DOHH2 (cell line): ENCODE measurements at regions not wholly inside any gene's neighbourhood (a gene's known extent, or its start where the extent isn't known, plus 50 kb on each side); places are given as distances from the start of the nearest gene placed in this dataset.

Experiments used
- H3F3A ChIP-seq: fragments of 200-600 bp; sonication (generic), shearing (Covaris generic); 2 replicates; pipeline ENCODE4 v1.6.0; 2016; ENCODE audit warnings: antibody characterized with exemption, mild to moderate bottlenecking; ENCODE audit not compliant: control insufficient read depth, insufficient read depth
- H3K27ac ChIP-seq: fragments of 200-600 bp; sonication (generic); 2 replicates; pipeline ENCODE4 v1.5.1; 2014; ENCODE audit warnings: low read depth, mild to moderate bottlenecking, low read length, moderate library complexity
- H3K27me3 ChIP-seq: fragments of 200-600 bp; sonication (generic); 2 replicates; pipeline ENCODE4 v1.6.1; 2014; ENCODE audit warnings: mild to moderate bottlenecking, low read length, mixed read lengths; ENCODE audit not compliant: control insufficient read depth
- H3K36me3 ChIP-seq: fragments of 200-600 bp; sonication (generic); 2 replicates; pipeline ENCODE4 v1.6.1; 2014; ENCODE audit warnings: mild to moderate bottlenecking, low read length, moderate library complexity, mixed read lengths; ENCODE audit not compliant: control insufficient read depth
- H3K4me1 ChIP-seq: fragments of 200-600 bp; sonication (generic); 2 replicates; pipeline ENCODE4 v1.6.1; 2014; ENCODE audit warnings: mild to moderate bottlenecking, low read length, mixed read lengths; ENCODE audit not compliant: control insufficient read depth
- H3K4me2 ChIP-seq: fragments of 200-600 bp; sonication (generic); 2 replicates; pipeline ENCODE4 v1.6.0; 2014; ENCODE audit warnings: mild to moderate bottlenecking, low read length, moderate library complexity
- H3K4me3 ChIP-seq: fragments of 200-600 bp; sonication (generic); 2 replicates; pipeline ENCODE4 v1.5.1; 2014; ENCODE audit warnings: mild to moderate bottlenecking, low read length, mixed read lengths
- H3K79me2 ChIP-seq: fragments of 200-600 bp; sonication (generic); 2 replicates; pipeline ENCODE4 v1.6.1; 2014; ENCODE audit warnings: mild to moderate bottlenecking, low read length, mixed read lengths; ENCODE audit not compliant: control insufficient read depth
- H3K9me2 ChIP-seq: fragments of 200-600 bp; sonication (generic); replicated peaks from 2 replicates; pipeline ENCODE4 v1.6.1; 2014; ENCODE audit warnings: mild to moderate bottlenecking, low read length, mixed read lengths; ENCODE audit not compliant: control insufficient read depth
- H3K9me3 ChIP-seq: fragments of 200-600 bp; sonication (generic); 2 replicates; pipeline ENCODE4 v1.6.1; 2014; ENCODE audit warnings: antibody characterized with exemption, low read length, mixed read lengths; ENCODE audit not compliant: control insufficient read depth, insufficient read depth
- H4K20me1 ChIP-seq: fragments of 200-600 bp; sonication (generic); 2 replicates; pipeline ENCODE4 v1.6.0; 2014; ENCODE audit warnings: low read depth, mild to moderate bottlenecking, antibody characterized with exemption, low read length, moderate library complexity; ENCODE audit not compliant: control insufficient read depth, insufficient read depth
- CTCF ChIP-seq: fragments of 200-600 bp; sonication (generic); IDR thresholded peaks from one replicate; pipeline ENCODE4 v1.5.1; 2014; ENCODE audit warnings: antibody characterized with exemption, mild to moderate bottlenecking, low read depth, low read length; ENCODE audit not compliant: poor library complexity, severe bottlenecking
- EZH2phosphoT487 ChIP-seq: fragments of 200-600 bp; sonication (generic); IDR thresholded peaks from 2 replicates; pipeline ENCODE4 v1.6.1; 2017; ENCODE audit warnings: borderline replicate concordance, mild to moderate bottlenecking, antibody characterized with exemption, low read length, moderate library complexity, mixed read lengths

DNA sequence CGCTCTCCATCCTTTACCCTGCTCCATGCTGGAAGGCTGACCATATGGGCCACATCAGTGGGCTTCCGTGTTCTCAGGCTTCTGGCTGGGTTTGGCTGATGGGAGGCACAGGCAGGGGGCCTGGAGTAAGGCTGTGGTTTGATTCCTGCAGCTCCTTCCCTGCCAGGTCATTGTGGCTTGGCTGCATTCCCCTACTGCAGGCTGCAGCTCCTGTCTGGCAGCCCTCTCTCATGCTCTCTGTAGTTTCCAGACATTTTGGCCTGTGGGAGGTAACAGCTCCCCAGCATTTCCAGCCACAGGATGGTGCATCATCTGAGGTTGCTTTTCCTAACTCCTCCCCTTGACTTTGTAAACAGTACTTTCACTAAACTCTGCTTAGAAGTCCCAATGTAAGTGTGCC, 102.0 kb upstream of the PTPN3 start:
- Histone ChIP-seq H4K20me1 (no peaks in the 10 kb centered on the region), H3K4me1 (no peaks in the 10 kb centered on the region), H3K4me2 (no peak overlapping the region), H3K27me3 (0 out of 2 replicates have a peak, but pooled peaks cover 6% of the 10 kb centered on the region), H3K27ac (no peak overlapping the region), H3K9me2 (no peaks in the 10 kb centered on the region), H3K36me3 (no peaks in the 10 kb centered on the region), H3F3A (no peaks in the 10 kb centered on the region), H3K4me3 (no peak overlapping the region), H3K9me3 (no peaks in the 10 kb centered on the region), H3K79me2 (no peaks in the 10 kb centered on the region)
- TF ChIP-seq CTCF (no peak), EZH2phosphoT487 (no peak)

DNA sequence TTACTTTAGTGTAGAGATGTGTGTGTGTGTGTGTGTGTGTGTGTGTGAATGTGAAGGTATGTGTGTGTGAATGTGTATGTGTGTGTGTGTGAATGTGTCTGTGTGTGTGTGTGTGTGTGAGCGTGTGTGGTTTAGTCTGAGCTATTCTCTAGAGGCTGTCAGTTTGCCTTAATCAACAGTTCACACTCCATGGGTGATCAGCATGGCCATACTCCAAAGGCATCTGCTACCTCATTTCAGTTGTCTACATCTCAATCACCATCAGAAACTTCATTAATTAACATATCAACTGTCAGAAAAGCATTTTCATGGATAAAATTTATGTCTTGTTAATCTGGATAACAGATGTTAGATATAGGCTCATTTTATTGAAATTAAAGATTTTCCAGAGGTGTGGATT, 103.1 kb upstream of the PTPN3 start:
- Histone ChIP-seq H4K20me1 (no peaks in the 10 kb centered on the region), H3K27me3 (0 out of 2 replicates have a peak, but pooled peaks cover 6% of the 10 kb centered on the region), H3K79me2 (no peaks in the 10 kb centered on the region), H3K4me1 (no peaks in the 10 kb centered on the region), H3K9me2 (no peaks in the 10 kb centered on the region), H3F3A (no peaks in the 10 kb centered on the region), H3K4me3 (no peak overlapping the region), H3K27ac (no peak overlapping the region), H3K36me3 (no peaks in the 10 kb centered on the region), H3K9me3 (no peaks in the 10 kb centered on the region), H3K4me2 (no peak overlapping the region)
- TF ChIP-seq EZH2phosphoT487 = no peak
- no peak for TF ChIP-seq CTCF

GRCh38 chr9:109602987-109603386, 104.9 kb upstream of the PTPN3 start:
- no peaks in the 10 kb centered on the region for H4K20me1 ChIP-seq
- H3K79me2 ChIP-seq = no peaks in the 10 kb centered on the region
- no peaks in the 10 kb centered on the region for H3K36me3 ChIP-seq
- no peaks in the 10 kb centered on the region for H3K4me1 ChIP-seq
- H3F3A ChIP-seq = no peaks in the 10 kb centered on the region
- no peak overlapping the region for H3K4me2 ChIP-seq
- no peaks in the 10 kb centered on the region for H3K9me2 ChIP-seq
- no peak for TF ChIP-seq EZH2phosphoT487
- TF ChIP-seq CTCF = no peak
- H3K27me3 ChIP-seq = 0 out of 2 replicates have a peak, but pooled peaks cover 6% of the 10 kb centered on the region
- H3K27ac ChIP-seq = no peak overlapping the region
- no peak overlapping the region for H3K4me3 ChIP-seq
- no peaks in the 10 kb centered on the region for H3K9me3 ChIP-seq

- Histone ChIP-seq H3K9me3 (no peaks in the 10 kb centered on the region), H3K4me2 (no peak overlapping the region), H3K9me2 (no peaks in the 10 kb centered on the region), H3K27me3 (0 out of 2 replicates have a peak, but pooled peaks cover 6% of the 10 kb centered on the region), H3K36me3 (no peaks in the 10 kb centered on the region), H3K79me2 (no peaks in the 10 kb centered on the region), H3F3A (no peaks in the 10 kb centered on the region), H3K4me3 (no peak overlapping the region), H3K4me1 (no peaks in the 10 kb centered on the region), H3K27ac (no peak overlapping the region), H4K20me1 (no peaks in the 10 kb centered on the region)
- TF ChIP-seq EZH2phosphoT487 = no peak
- TF ChIP-seq CTCF = no peak
Measured at GRCh38 chr9:109604131-109604530, 106.0 kb upstream of the PTPN3 start.
